ENCODE measurements at regions not wholly inside any gene's neighbourhood (a gene's known extent, or its start where the extent isn't known, plus 50 kb on each side); places are given as distances from the start of the nearest gene placed in this dataset.

DNA sequence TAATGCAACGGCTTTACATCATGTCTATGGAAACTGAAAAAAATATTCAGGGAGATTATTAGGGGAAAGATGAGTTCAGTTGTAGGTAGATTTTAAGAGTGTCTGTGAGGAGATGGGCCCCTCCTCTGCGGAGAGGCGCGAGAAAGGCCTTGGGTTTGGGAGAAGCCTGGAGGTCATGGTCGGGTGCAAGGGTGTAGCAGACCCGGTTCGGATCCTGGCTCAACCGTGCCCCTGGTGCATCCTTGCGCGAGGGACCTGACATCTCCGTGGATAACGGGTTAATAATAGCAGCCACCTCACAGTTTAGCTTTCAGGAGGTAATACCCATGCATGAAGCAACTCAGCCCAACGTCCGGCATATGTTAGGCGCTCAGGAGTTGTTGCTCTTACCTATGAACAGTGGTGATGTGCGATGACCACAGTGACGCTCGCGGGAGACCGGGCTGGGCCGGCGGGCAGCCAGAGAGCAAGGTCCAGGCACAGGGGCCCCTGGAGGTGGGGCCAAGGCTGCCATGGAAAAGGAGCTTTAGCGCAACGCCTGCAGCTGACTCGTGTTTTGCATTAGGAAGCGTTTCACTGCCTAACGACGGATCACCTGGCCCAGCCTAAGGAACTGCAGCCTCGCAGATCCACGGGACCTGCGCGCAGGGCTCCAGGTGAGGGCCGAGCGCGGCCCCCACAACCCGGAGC lies 146.4 kb upstream of the ARID1B start:
- ChIA-PET POLR2A (no interaction called here), CTCF (no interaction called here)
- no peaks in the 10 kb centered on the region for H3K36me3 ChIP-seq (ENCODE audit: control insufficient read depth, insufficient read depth, low read length)
- no peak overlapping the region for H3K4me3 ChIP-seq (ENCODE audit: low read depth, low read length)
- H3K27me3 ChIP-seq (ENCODE audit: control insufficient read depth, insufficient read depth, low read length), result no peaks in the 10 kb centered on the region
- DNase-seq (ENCODE audit: low read depth), result no peak
- TF ChIP-seq, protein P1, sequence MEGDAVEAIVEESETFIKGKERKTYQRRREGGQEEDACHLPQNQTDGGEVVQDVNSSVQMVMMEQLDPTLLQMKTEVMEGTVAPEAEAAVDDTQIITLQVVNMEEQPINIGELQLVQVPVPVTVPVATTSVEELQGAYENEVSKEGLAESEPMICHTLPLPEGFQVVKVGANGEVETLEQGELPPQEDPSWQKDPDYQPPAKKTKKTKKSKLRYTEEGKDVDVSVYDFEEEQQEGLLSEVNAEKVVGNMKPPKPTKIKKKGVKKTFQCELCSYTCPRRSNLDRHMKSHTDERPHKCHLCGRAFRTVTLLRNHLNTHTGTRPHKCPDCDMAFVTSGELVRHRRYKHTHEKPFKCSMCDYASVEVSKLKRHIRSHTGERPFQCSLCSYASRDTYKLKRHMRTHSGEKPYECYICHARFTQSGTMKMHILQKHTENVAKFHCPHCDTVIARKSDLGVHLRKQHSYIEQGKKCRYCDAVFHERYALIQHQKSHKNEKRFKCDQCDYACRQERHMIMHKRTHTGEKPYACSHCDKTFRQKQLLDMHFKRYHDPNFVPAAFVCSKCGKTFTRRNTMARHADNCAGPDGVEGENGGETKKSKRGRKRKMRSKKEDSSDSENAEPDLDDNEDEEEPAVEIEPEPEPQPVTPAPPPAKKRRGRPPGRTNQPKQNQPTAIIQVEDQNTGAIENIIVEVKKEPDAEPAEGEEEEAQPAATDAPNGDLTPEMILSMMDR (IDR thresholded peaks at IDR 0.05; ENCODE audit: insufficient read depth, low read depth, low read length), result no peak

DNA sequence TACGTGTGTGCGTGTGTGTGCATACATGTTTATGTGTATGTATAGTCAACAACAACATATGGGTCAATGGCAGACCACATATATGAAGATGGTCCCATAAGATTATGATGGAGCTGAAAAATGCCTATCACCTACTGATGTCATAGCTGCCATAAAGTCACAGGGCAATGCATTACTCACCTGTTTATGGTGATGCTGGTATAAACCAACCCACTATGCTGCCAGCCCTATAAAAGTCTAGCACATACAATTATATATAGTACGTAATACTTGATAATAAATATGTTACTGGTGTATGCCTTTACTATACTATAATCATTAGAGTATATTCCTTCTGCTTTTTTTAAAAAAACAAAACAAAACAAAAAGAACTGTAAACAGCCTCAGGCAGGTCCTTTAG lies 148.4 kb upstream of the ARID1B start:
- TF ChIP-seq, protein P1 (IDR thresholded peaks at IDR 0.05; ENCODE audit: insufficient read depth, low read depth, low read length), result no peak
- CTCF ChIA-PET, result interaction anchor here (1.2 kb wide), 1 partner anchor 64 kb away, joined by 3 read pairs; no protein-coding TSS in a partner anchor
- H3K27me3 ChIP-seq (ENCODE audit: control insufficient read depth, insufficient read depth, low read length), result no peaks in the 10 kb centered on the region
- POLR2A ChIA-PET, result no interaction called here
- no peak for DNase-seq (ENCODE audit: low read depth)
- no peaks in the 10 kb centered on the region for H3K36me3 ChIP-seq (ENCODE audit: control insufficient read depth, insufficient read depth, low read length)
- no peak overlapping the region for H3K4me3 ChIP-seq (ENCODE audit: low read depth, low read length)

DNA sequence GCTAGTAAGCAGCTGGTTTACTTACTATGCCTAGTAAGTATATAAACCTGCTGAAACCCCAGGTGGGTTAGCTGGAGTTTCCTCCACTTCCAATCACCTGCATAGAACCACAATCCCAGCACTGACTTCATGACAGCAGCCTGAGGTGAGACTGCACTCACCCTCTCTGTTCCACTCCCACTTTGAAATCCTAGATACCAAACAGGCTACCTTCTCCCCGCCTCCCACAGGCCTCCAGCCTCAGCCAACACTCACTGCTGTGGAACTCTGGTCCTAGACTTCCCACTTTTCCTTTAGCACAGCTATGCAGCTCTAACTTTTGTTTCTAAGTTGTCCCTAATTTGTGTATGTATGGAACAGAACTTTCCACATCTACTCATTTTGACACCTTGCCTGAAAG lies 149.7 kb upstream of the ARID1B start:
- ChIA-PET POLR2A (no interaction called here), CTCF (interaction anchor here (0.6 kb wide), 1 partner anchor 9 kb away, joined by 4 read pairs; no protein-coding TSS in a partner anchor)
- H3K27me3 ChIP-seq (ENCODE audit: control insufficient read depth, insufficient read depth, low read length), result no peaks in the 10 kb centered on the region
- no peak overlapping the region for H3K4me3 ChIP-seq (ENCODE audit: low read depth, low read length)
- DNase-seq (ENCODE audit: low read depth), result no peak
- H3K36me3 ChIP-seq (ENCODE audit: control insufficient read depth, insufficient read depth, low read length), result no peaks in the 10 kb centered on the region
- TF ChIP-seq, protein P1 (IDR thresholded peaks at IDR 0.05; ENCODE audit: insufficient read depth, low read depth, low read length), result no peak

DNA sequence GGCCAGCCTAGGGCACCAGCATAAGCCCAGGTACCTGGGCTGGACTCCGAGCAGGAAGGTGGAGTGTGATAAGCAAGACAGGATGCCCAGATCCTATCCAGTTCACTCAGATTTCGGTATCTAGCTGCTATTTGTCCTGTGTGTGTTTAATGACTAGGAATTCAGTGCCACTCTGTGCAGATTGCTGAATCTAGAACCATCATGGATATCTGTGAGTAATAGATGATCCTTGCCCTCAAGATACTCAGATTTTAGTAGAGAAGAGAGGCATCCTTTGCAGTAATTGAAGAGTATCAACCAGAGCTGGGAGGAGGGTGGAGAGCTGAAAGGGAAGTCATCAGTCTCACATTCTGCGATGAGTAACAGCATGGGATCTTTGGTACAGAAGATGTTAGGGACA lies 155.0 kb upstream of the ARID1B start:
- Histone ChIP-seq H3K27me3 (ENCODE audit: control insufficient read depth, insufficient read depth, low read length) (no peaks in the 10 kb centered on the region), H3K4me3 (ENCODE audit: low read depth, low read length) (no peak overlapping the region), H3K36me3 (ENCODE audit: control insufficient read depth, insufficient read depth, low read length) (no peaks in the 10 kb centered on the region)
- CTCF ChIA-PET, result interaction anchor here (1.3 kb wide), 1 partner anchor 19 kb away, joined by 3 read pairs; no protein-coding TSS in a partner anchor
- TF ChIP-seq, protein P1 (IDR thresholded peaks at IDR 0.05; ENCODE audit: insufficient read depth, low read depth, low read length), result no peak
- DNase-seq (ENCODE audit: low read depth), result no peak
- POLR2A ChIA-PET, result no interaction called here

DNA sequence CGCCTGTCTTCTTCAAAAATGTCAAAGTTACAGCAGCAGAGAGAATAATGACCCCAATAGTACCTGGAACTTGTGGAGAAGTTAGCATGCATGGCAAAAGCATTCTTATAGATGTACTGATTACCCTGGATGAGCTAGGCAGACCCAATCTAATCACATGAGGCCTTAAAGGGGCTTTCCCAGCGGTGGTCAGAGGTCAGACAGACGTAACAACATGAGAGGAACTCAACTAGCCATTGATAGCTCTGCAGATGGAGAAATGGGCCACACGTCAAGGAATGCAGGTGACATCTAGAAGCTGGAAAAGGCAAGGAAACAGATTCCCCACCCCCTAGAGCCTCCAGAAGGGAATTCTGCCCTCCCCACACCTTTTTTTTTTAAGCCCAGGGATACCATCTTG lies 156.8 kb upstream of the ARID1B start:
- no peak for DNase-seq (ENCODE audit: low read depth)
- ChIA-PET CTCF (no interaction called here), POLR2A (no interaction called here)
- no peaks in the 10 kb centered on the region for H3K36me3 ChIP-seq (ENCODE audit: control insufficient read depth, insufficient read depth, low read length)
- no peak overlapping the region for H3K4me3 ChIP-seq (ENCODE audit: low read depth, low read length)
- H3K27me3 ChIP-seq (ENCODE audit: control insufficient read depth, insufficient read depth, low read length), result no peaks in the 10 kb centered on the region
- TF ChIP-seq, protein P1 (IDR thresholded peaks at IDR 0.05; ENCODE audit: insufficient read depth, low read depth, low read length), result no peak
